HuH-7.5 (cell line): ENCODE measurements at regions not wholly inside any gene's neighbourhood (a gene's known extent, or its start where the extent isn't known, plus 50 kb on each side); places are given as distances from the start of the nearest gene placed in this dataset.
A peak's percentile ranks its signal among the peaks of the same experiment; 100 is the strongest.
"Not testable (repeated sequence)": the region's sequence is repeated elsewhere in the genome, so short reads cannot be mapped to it uniquely, and the experiment has no call there.

Experiments used
- DNase-seq: peaks from one replicate; pipeline ENCODE4 v3.0.0; 2011; ENCODE audit warnings: low spot score

DNA sequence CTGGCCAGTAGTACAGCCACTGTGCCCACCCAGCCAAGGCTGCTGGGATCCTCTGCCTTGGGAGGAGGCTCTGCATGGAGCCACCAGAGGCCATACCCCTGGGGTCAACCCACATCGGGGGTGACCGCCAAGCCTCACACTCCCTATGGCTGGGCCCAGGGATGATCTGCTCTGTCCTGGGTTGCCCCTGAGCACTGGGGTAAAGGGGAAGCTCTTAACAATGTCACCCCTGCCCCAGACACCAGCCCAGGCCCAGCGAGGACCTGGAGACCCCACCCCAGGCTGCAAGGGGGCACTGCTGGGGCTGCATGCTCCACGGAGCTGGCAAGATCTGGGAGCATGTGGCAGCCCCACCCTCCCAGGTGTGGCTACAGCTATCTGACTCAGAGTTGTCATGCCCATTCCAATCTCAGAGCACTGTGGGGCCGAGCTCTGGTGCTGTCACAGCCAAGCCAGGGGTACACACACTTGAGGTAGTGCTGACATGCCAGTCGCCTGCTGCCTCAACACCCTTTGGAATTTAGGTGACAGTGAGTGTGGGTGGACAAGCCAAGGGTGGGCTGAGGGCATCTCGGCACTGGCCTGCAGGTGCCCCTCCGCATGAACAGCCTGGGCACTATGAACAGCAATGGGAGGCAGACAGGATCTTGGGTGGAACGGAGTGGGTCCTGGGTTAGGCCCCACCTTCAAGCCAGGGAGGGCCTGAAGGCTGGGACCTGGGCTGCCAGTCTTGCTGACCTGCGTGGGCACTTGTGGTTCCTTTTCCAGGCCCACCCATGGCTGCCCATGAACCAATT lies 427.7 kb downstream of the LRRIQ3 start:
- no peak for DNase-seq

DNA sequence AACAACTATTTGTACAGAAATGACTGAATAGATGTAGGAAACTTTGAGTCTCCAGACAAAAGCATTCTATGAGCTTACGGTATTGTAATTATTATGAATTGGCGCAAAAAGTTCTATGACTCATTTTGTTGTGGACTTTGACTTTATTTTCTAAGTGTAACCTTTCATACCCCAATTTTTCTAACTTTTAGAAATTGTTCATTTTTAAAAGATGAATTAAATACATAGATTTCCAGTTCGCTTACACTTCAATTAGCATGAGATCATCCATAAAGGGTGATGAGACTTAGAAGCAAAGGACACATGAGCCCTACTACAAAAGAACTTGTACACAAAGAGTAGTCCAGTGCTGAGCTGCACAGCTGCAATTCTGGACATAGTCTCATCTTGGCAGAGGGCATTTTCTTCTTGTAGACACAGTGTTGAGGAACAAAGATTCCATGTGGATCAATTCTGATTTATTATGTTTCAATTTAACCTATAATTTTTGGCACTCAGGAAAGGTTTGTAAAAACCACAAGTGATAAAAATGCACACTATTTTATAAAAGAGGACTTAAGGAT lies 431.1 kb downstream of the LRRIQ3 start:
- DNase-seq = no peak

DNA sequence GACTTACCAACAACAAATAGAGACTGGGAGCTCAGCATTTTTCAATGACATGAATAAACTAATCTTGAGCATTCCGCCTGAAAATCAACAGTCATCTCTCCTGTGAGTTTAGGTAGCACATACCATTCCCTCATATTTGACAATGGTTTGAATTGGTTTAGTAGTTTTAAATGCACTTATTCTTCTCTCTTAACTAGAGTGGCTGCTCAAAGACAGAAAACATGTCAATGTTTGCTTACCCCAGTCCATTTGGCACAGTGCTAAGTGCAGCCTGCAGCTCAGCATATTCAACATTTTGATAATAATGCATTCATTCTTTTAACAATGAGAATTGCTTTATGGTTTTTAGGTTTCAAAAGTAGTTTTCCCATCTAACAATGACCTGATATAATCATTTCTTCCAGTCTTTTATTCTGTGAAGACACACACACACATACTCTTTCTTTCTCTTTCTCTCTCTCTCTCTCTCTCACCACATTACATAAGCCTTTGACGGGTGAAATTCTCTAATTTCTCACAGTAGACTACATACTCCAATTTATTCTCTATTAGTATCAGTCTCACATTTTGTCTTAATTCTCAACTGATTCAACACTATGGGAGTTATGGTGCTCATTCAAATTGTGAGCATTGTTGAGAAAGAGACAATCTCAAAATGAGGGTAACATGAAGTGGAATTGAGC lies 432.3 kb downstream of the LRRIQ3 start:
- no peak for DNase-seq

DNA sequence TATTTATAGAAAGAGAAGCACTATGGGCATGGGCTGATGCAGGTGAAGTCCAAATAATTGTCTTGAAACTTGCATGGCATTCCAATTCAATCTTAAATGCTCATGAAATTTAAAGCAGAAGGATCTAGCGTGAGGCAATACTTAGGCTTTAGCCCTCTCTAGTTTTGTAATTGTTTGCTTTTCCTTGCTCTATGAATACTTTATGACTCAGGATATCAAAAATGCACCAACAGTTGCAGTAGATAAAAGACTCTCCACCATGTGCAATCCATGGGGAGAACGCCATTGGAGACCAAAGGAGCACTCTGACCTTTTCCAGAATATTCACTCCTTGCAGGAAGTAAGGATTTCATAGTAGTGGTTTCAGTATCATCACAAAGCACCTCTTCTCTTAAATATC lies 436.4 kb downstream of the LRRIQ3 start:
- DNase-seq = no peak

GRCh38 chr1:73759011-73759410 lies 439.0 kb downstream of the LRRIQ3 start:
- DNase-seq = no peak

- DNase-seq = no peak
Observed at GRCh38 chr1:73756817-73757216, 441.2 kb downstream of the LRRIQ3 start.

DNA sequence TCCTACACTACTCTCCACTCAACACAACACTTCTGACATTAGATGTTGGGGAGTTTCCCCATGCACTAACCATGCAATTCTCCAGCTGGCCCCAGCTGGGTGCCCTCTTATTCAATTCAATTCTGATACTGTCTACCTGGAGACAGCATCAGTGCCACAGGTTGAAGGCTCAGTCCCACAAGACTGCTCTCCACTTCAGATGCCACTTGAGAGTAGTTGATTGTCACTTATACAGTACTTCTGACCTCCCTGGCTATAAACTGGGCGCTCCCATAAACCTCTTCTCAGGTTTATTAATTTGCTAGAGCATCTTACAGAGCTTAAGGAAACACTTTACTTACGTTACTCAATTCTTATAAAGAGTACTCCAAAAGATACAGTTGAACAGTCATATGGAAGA lies 442.3 kb downstream of the LRRIQ3 start:
- DNase-seq = no peak

DNA sequence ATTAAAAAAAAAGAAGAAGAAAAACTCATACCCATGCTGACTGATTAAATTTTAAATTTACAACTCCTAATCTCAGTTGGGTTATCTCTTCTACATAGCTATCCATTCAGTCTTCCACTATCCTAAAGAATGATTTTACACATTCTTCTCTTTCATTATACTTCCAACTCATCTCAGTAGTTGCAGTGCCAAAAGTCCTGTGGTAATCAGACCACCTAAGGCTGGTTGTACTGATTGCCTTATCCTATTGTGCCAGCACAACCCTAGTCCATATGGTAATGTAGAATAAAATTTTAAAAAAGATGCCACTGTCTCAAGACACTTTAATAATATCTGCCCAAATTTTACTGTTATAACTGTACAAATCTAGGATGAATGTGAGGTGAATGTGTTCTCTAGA lies 448.0 kb downstream of the LRRIQ3 start:
- no peak for DNase-seq

- DNase-seq = no peak
Observed at GRCh38 chr1:73744985-73745384, 453.0 kb downstream of the LRRIQ3 start.

DNA sequence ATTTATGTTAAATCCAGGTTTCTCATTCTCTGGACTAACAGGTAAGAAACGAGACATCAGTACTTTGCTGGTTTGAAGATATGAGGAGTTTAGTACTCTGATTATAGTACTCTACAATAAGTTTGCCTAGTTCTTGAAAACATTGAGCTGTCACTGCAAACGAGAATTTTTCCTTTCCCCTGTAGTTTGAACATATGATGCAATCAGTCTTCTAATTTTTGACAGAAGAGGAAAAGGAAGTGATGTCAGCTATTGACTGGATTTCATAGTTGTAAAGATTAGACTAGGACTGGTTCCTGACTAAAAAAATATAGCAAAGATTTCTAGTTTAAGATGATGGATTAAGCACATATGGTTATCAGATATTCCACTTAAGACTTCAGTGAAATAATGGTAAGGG lies 461.9 kb downstream of the LRRIQ3 start:
- no peak for DNase-seq

- DNase-seq = no peak
Observed at GRCh38 chr1:73727036-73727435, 470.9 kb downstream of the LRRIQ3 start.

DNA sequence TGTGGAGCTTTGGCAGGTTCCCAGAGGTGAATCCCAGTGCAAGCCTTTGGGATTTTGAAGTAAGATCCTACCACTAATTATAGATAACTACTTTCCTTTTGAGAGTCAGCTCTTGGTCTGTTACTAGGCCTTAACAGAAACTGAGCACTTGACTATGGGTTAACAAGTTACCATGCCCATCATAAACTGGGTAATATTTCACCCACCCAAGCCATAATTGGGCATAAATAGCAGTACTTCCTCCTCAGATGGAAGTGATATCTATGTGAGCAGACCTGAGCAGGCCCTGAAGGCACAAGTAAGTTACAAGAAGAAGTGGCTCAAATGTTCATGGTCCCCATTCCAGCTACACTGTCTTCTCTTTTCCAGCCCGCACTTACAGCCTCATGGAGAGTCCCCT lies 475.9 kb downstream of the LRRIQ3 start:
- no peak for DNase-seq

DNA sequence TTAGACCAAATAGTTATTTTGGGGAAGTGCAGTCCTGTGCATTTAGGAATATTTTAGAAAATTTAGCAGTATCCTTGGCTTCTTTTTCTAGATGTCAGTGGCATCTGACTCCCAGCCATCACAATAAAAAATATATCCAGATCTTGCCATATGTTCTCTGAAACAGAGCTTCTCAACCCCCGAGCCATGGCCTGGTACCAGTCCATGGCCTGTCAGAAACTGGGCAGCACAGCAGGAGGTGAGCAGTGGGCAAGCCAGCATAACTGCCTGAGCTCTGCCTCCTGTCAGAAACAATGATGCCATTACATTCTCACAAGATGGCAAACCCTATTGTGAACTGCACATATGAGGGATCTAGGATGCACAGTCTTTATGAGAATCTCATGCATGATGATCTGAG lies 480.0 kb downstream of the LRRIQ3 start:
- DNase-seq = no peak

DNA sequence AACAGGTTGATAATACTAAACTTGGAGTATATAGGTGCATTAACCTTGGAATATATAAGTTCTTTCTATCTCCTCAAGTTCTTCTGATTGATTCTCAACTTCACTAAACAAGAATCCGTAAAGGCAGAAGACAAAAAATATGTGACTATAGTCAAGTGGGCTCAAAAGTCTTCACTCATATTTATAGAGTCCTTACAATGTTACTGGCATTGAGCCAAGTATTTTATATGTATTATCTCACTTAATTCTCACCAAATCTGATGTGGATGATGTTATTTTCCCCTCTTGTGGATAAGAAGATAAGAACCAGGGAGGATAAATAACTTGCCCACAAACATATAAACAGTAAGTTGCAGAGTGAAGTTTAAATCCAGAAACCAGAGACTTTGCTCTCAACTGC lies 486.9 kb downstream of the LRRIQ3 start:
- DNase-seq = no peak

DNA sequence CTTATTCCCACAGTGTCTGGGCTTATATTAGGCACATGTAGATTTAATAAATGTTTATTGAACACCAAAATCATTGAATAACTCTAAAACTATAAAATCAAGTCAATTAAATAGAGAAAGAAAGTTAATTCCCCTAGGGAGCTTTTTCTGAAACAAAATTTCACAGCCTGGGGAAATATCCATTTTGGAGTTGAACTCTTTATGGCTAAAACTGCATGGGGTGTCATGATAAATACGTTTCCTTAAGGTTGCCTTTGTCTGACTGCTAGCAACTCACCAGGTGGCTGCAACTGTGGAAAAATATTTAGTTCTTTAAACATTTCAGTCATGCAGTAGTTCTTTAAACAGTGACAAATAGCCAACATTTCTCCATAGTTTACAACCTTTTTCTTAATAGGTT lies 496.1 kb downstream of the LRRIQ3 start:
- no peak for DNase-seq

DNA sequence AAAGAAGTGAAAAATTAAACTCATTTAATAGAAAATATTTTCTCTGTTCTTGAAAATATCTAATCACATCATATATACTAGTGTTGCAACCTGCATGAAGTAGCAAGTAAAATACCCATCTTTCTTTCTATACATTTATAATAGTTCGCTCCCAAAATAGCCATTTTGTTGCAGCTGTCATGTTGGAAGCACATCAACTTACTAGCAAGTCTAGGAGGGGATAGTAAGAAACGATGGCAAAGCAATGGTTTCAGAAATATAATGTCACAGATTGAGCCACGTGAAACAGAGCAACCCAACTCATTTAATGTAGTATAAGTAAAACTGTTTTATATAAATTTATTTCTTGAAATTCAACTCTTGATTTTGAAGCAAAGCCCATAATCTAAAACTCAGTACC lies 521.8 kb downstream of the LRRIQ3 start:
- DNase-seq = no peak

GRCh38 chr1:73674945-73675561 lies 522.9 kb downstream of the LRRIQ3 start:
- DNase-seq = peak; percentile 1

DNA sequence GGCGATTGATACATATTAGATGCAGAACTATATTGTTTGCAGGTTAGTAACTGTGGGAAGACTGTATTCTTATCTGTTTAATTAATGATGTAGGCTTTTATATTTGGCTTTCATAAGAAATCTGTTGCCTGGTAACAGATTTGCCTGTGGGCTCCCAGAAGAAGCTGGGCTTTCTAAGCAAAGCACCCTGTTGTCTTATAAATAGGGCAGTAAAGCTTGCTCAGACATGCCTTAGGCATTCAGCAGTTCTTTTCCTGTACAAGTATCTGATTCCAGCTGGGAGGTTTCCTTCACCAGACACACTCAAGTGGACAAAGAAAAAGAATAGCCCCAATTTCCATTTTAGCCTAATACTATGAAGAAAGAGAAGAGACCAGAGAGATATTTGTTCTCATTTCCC lies 524.0 kb downstream of the LRRIQ3 start:
- no peak for DNase-seq

- no peak for DNase-seq
Observed at GRCh38 chr1:73671530-73671929, 526.4 kb downstream of the LRRIQ3 start.

- not testable (repeated sequence) for DNase-seq
Observed at GRCh38 chr1:73667959-73668358, 530.0 kb downstream of the LRRIQ3 start.

GRCh38 chr1:73662526-73662925 lies 535.5 kb downstream of the LRRIQ3 start:
- DNase-seq = no peak

GRCh38 chr1:73659136-73659535 lies 538.8 kb downstream of the LRRIQ3 start:
- DNase-seq = no peak

DNA sequence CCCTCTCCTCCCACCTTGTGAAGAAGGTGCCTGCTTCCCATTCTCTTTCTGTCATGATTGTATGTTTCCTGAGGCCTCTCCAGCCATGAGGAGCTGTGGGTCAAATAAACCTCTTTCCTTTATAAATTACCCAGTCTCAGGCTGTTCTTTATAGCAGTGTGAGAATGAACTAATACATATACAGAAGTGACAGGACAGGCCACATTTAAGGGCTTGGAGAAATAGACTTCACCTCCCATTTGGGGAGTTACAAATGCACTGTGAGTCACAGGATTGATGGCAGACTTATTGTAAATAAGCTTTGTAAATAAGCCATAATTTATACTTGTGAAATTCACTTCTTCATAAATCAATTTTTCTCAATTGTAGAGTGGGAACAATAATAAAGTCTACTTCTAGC lies 543.3 kb downstream of the LRRIQ3 start:
- no peak for DNase-seq
